CD4-positive, alpha-beta T cell treated with Interleukin-12 subunit alpha and Interleukin-12 subunit beta, for 1 hour (primary cell): ENCODE measurements at regions not wholly inside any gene's neighbourhood (a gene's known extent, or its start where the extent isn't known, plus 50 kb on each side); places are given as distances from the start of the nearest gene placed in this dataset.

Source experiments
- DNase-seq: peaks from one replicate; pipeline ENCODE4 v3.0.0-alpha.2; 2020

DNA sequence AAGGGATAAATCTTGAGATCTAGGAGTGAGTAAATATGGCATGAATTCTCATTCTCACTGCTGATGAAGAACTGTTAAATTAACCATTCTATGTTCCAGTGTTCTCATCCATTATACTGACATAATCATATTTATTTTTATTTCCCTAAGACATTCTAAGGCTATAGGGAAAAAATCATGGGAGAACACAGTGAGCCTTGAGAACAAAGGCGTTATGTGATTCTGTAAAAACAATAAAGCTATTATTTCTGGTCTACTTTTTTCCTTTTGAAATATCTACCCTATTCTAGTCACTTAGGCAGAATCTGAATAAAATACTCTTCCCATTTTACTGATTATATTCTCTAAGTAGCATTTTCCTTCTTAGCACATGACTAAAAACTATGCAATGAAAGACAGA is 155.7 kb upstream of the ADAMTS16 start:
- no peak for DNase-seq

DNA sequence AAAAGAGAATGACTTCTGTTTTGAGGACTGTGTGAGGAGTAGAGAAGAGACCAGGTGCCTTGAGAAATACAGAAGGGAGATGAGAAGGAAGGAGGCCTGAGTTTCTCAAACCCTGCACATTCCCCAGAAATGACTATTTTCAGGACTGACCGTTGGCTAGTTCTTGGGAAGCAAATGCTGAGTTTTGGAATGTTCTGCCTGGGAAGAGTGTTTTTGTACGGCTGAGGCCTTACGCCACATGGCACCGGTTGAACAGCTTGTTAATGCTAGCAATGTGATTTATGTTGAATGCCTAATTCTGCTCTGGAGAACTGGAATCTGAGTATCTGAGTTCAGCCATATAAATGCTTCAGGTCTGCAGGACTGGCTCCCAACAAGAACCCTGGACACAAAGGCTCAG is 152.7 kb upstream of the ADAMTS16 start:
- DNase-seq: no peak

DNA sequence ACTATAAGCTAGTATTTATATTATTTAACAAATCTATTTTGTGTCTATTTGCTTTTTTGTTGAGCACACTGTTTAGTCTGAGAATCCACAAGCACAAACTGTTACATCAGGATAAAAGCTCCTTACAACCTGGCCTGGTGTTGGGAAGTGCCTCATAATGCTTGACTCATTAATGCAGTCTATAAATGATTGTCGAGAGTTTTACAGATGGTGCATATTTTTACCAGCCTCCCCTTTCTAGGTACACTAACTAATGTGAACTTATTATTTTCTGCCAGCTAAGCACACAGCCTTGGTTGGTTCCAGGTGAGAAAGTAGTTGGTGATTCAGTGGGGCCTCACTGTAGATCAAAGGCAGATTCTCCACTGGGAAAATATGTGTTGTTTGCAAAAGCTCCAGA is 151.0 kb upstream of the ADAMTS16 start:
- DNase-seq: no peak

DNA sequence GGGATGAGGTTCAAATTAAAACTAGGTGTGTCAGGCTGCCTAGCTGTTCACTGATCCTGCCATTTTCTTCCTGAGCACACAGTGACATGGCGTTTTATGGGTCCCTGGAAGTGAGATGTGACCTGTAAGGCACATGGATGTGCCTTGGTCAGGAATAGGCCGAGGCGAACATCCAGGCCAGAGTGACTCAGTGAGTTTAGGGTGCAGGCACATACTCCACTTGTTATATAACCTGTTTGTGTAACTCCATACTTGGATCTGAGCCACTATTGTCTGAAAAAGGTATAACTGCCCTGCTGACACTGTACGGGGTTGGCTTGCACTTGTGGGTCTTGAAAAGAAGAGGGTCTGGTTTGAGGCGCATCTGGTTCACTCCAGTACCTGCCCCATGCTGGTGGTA is 150.1 kb upstream of the ADAMTS16 start:
- DNase-seq: no peak

DNA sequence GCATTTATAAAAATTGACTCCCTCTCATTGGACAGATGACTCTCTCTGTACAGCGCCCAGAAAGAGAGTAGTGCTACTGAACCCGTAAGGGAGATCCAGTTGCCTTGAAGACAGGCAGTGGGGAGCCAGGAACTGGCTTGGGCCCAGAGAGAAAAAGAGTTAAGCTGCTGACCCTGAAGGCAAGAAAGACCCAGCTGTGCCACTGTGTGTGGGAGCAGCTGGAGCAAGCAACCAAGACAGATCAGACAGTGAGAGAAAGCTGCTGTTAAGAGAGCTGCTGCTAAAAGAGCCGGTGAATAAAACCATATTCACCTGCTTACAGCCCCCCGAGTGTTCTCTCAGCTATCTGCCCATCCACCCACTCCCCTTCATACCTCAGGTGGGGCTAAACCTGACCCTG is 149.7 kb upstream of the ADAMTS16 start:
- DNase-seq: no peak

DNA sequence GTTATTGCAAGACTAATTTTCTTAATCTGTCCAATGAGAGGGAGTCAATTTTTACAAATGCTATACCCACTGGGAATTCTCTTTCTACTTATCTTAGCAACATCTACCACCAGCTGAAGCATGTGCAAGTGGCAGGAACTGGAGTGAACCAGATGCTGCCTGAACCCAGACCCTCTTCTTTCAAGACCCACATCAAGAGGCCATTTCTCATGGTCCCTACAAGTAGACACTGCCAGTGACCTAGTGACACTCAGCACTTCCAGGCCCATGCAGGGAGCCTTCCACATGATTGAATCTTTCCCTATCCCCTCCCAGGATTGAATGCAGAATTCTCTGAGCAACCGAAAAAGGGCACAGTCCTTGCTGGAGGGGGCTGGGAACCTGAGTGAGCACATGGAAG is 148.2 kb upstream of the ADAMTS16 start:
- DNase-seq: no peak

DNA sequence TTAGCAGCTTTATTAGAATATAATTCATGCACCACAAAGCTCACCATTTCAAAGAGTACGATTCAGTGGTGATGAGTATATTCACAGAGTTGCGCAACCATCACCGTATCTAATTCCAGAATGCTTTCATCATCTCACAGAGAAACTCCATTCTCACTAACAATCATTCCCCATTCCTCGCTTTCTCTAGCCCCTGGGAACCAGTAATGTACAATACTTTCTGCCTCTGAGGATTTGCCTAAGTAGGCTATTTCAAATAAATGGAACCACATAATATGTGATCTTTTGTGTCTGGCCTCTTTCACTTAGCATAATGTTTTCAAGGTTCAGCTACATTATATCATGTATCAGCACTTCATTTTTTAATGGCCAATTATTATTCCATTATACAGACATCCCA is 145.1 kb upstream of the ADAMTS16 start:
- DNase-seq: no peak

DNA sequence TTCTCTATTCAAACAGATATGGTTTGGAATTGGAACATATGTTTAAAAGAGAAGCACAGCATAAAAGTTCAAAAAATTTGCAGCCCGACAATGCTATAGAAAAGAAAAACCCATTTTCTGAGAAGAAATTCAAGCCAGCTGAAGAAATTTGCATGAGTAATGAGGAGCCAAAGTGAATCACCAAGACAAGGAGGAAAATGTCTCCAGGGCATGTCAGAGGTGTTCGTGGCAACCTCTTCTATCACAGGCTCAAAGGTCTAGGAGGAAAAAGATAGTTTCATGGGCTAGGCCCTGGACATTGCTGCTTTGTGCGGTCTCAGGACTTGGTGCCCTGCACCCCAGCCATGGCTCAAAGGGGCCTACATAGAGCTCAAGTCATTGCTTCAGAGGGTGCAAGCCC is 134.8 kb upstream of the ADAMTS16 start:
- no peak for DNase-seq

DNA sequence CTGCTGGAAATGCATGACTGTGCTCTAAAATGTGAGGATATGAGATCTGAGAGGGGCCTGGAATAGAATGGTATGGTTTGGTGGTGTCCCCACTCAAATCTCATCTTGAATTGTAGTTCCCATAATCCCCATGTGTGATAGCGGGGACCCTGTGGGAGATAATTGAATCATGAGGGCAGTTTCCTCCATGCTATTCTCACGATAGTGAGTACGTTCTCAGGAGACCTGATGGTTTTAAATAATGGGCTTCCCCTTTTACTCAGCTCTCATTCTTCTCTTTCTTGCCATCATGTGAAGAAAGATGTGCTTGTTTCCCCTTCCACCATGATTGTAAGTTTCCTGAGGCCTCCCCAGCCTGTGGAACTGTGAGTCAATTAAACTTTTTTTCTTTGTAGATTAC is 133.6 kb upstream of the ADAMTS16 start:
- DNase-seq: no peak

DNA sequence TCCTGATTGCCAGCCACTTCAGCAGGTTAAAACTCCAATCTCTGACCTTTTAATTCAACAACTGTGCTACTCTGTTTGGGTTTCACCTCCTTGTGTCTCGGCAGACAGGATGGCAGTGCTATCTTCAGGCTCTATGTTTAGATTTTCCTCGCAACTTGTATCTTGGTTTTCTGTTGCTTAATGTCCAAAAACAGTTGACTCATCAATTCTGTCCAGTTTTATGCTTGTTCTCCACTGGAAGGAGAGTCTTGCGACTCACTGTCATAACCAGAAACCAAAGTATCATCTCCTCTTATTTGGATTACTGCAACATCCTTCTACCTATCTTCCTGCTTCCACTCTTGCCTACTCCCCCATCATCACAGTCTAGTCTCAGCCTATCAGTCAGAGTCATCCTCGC is 130.9 kb upstream of the ADAMTS16 start:
- no peak for DNase-seq

DNA sequence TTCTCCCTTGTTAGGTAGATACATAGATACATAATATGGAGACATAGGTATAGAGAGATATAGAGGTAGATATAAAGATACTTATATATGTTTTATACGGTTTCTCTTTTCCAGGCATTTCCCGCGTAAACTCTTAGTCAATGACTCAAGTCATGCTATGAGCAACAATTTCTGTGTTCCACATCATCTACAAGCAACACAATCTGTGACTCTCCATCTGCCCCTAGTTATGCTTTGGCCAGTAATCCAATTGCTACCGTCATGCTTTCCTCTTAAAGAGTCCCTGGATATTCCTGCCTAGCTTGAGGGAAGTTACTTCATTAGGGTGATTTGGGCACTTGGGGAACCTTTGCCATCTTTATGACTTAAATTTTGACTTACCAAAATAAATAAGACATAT is 129.0 kb upstream of the ADAMTS16 start:
- no peak for DNase-seq

DNA sequence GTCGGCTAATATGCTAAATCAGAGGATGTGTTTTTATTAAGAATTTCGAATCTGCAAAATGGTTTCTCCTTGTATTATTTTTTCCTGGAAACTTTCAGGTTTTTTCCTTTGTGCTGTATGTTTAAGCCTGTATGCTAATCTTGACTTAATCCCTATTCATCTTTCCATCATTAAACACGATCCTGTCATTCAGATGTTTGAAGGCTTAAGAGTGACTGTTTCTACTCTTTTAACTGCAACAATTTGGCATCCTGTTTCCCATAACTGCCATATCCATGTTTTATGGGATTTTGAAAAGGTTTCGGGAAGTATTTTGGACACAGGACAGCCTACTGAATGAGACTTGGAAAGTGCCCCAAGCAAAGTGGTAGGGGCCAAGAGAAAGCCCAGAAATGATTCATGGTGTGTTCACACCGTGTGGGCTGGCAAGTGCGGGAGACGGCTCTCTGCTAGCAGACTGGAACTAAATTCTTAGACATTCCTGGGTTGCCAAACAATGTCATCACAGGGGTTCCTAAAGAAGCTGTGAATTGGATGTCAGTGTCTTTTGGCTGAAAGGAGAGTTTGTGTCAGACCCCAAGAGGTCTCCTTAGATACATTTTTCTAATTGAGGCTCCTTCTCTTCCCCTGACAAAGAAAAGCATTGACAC is 125.4 kb upstream of the ADAMTS16 start:
- DNase-seq: no peak

DNA sequence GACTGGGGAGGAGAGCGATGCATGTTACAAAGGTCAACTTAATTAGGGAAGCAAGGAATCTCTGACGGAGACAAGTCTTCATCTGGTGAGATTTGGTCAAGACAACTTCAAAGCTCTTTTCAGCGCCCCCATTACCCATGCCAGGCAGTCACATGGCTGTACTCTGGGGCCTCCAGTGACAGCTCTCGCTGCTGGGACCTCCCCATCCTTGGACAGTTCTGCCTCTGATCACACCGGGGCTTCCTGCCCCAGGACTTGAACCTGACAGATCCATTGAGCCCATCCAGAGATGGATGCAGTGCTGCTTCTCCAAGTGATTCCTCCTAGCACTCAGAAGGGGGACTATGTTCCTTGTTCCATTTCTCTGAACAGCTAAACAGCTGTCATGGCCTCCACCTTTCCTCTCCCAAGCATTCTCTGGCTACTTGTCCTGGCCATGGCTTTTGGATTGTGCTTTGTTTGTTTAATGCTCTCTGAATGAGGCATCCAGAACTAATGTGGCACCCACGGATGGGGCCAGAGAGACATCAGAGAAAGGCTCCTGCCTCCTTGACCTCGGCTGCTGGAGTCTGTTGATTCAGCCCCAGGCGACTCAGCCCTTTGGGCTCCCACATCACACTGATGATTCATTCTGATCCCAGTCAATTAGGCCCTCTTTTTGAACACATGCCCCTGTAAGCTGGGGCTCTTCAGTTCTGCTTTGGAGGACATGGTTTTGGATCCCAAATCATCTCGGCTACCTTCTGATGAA is 122.1 kb upstream of the ADAMTS16 start:
- no peak for DNase-seq

DNA sequence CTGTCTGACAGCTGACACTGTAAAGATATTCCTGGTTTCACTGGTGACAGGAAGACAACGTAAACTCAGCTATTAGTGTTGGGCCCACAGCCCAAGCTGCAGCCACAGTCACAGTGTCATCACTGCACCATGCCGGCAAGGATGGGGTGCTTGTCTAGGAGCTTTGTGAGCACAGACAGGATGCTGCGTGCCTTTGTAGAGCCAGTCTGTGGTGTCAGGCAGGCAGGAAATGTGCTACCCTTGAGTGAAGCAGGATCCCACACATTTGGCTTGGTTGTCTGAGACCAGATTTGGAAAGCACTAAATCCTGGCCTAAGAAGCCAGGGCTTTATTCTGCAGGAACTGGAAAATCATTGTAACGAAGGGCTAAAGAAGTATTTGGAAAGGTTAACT is 121.6 kb upstream of the ADAMTS16 start:
- no peak for DNase-seq

DNA sequence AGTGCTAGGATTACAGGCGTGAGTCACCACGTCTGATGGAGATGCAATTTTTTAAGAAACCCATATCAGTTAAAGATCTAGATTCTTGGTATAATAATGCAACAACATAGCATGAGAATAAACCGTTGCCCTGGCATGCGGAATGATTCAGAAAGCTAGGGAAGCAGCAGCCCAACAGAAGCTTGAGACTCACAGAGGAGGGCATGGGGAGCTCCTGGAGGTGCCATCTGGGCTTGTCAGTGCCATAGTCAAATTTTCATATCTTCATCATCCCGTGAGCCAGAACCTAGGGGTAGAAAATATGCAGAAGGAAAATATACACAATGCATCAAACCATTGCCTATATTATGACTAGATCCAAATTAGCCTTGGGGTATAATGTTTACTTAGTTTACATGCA is 118.7 kb upstream of the ADAMTS16 start:
- no peak for DNase-seq

DNA sequence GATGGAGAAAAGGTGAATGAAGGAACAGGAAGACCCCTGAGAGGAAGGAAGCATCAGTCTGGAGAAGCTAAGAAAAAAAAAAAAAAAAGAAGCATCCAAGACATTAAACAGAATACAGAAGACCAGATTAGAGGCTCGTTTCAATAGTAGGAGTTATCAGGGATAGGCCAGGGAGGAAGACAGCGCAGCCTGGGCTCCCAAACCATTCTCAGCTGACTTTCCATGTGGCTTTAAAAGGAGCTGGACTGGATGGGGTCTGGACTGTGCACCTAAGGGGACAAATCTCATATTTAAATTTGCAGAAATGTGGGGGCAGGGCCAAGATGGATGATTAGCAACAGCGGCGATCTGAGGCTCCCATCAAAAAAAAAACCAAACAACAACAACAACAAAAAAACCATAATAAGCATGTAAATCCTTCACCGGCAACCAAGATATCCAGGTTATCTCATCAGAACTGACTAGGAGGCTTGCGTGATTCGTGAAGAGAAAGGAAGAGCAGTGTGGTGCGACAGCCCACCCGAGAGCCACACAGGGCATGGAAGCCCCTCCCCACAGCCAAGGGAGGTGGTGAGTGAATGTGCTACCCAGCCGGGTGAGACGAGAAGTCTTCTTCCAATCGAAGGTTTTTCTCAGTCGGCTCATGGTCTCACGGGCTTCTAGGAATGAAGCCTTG is 114.9 kb upstream of the ADAMTS16 start:
- no peak for DNase-seq

DNA sequence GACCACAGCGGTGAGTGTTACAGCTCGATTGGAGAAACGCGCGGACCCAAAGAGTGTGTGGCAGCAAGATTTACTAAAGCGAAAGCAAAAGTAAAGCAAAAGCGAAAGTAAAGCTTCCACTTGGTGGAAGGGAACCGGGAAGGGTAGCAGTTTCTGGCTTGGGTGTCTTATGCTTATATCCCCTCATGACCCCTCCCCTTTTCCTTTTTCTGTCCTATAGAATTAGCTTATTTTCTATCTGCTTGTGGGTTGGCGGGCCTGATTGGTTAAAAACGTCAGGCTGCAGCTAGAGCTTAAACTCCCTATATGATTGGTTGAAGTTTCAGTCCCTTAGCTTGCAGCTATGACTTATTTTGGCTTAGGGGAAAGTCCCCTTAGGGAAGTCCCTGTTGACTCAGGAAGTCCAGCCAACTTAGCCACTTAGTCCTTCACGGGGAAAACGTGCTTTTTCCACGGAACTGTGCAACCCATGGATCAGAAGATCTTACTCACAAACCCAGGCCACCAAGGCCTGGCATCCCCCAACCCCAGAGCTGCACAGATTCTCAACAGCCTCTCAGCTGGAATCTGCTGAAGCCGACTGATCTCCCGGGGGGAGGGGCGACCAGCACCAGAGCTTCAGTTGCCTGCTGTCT is 114.2 kb upstream of the ADAMTS16 start:
- no peak for DNase-seq

DNA sequence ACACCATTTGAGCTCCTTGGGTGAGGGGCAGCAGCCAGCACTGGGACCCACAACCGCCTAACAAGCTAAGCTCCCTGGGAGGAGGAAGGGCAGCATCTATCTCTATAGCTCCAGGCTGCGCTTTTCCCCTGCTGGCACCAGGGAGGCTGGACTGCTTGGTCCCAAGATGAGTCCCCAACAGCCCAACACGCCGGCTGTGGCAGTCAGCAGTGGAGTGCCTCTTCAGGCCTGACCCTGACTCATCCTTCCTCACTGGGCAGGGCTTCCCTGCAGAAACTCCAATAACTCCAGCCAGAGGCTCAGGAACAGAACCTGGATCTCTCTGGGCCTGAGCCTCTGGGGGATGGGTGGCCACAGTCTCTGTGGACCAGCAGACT is 113.7 kb upstream of the ADAMTS16 start:
- DNase-seq: no peak

DNA sequence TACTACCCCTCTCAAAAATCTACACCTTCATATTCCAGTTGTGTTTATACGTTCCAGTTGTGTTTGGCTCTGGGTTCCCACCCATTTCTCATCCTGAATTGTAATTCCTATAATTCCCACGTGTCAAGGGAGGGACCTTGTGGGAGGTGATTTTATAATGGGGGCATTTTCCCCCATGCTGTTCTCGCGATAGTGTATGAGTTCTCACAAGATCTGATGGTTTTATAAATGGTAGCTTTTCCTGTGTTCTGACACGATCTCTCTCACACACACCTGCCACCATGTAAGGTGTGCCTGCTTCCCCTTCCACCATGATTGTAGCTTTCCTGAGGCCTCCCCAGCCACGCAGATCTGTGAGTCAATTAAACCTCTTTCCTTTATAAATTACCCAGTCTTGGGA is 108.5 kb upstream of the ADAMTS16 start:
- DNase-seq: no peak

DNA sequence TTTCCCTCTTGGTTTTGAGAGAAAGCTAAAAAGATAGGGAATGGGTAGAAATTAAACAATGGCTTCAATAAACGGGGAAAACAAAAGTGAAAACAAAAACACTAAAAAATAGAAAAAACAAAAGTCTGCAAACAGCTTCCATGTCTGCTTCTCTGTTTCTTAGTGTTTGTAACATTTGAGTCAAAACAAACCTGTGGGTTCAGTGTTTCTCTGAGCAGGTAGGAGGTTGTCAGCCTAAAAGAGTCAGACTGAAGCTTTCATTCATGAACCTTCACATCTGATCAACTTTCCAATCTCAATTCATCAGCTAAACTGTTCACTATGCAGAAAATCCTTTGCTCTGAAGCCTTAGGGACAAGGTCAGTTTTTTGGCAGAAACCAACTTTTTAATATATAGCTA is 102.5 kb upstream of the ADAMTS16 start:
- DNase-seq: no peak

DNA sequence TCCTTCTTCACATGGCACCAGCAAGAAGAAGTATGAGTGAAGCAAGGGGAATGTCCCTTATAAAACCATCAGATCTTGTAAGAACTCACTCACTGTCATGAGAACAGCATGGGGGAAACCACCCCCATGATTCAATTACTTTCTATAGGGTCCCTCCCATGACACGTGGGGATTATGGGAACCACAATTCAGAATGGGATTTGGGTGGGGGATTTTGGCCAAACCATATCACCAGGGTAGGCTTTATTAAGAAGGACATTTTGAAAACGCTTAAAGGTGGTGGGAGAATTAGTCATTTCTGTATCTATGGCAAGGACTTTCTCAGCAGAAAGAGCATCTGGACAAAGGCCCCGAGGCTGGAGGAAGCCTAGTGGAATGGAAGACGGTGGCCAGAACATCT is 100.2 kb upstream of the ADAMTS16 start:
- DNase-seq: no peak

DNA sequence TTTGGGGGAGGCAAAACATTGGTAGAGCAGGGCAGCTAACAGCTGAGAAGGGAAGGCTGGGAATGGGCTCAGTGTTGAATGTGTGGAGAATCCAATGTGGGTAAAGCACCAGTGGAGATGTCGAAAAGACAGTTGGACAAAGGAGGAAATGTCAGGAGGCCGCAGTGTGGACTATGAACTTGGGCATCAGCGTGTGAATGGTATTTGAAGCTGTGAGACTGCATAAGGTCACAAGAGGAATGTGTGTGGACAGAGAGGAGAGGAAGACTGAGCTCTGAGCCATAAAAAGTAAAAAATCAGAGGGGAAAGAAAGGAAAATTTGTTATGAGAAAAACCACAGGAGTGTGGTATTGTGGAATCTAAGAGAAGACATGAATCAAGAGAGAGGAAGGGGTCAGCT is 99.4 kb upstream of the ADAMTS16 start:
- no peak for DNase-seq

DNA sequence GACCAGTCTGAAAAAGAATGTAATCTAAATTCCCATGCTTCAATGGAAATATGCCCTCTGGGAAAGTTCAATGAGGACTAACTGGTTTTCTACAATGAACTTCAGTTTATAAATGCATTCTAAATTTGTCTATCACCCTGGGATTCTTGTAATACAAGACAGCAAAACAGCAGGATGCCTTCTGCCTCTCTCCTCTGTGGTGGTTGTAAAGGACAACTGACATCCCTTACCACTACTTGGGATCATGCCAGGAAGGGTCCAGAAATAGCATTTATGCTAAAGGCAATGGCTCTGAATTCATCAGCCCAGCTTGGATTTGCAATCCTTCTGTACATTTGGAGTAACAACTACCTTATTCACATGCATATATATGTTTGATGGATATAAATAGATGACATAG is 97.3 kb upstream of the ADAMTS16 start:
- DNase-seq: no peak

DNA sequence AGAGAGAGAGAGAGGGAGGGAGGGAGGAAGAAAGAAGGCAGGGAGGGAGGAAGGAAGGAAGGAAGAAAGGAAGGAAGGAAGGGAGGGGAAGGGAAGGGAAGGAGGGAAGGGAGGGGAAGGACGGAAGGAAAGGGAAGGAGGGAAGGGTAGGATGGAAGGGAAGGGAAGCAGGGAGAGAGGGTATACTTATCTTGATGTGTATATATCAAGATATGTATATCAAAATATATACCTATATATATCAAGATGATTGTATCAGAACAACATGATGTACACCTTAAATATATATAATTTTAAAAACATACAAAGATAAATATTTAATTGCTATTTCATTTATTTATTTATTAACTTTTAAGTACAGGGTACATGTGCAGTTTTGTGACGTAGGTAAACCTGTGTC is 96.8 kb upstream of the ADAMTS16 start:
- DNase-seq: no peak
